AG04450 (cell line): ENCODE measurements at regions not wholly inside any gene's neighbourhood (a gene's known extent, or its start where the extent isn't known, plus 50 kb on each side); places are given as distances from the start of the nearest gene placed in this dataset.

Experiments used
- CTCF ChIA-PET: fragments of 300-600, 350-600 bp; formaldehyde crosslinking; extraction: SDS; loops from one replicate; lab custom pipeline; 2022; ENCODE audit warnings: antibody characterized with exemption, inconsistent platforms; lab: Charles Lee
- POLR2A ChIA-PET: fragments of 350-600 bp; formaldehyde crosslinking; extraction: SDS; loops from one replicate; lab custom pipeline; 2021; ENCODE audit warnings: antibody characterized with exemption, inconsistent platforms; lab: Yijun Ruan, JAX
- DNase-seq: peaks from one replicate; pipeline ENCODE4 v3.0.0-alpha.2; 2011; ENCODE audit warnings: low read depth, low spot score
- H3K27ac ChIP-seq: one replicate; pipeline ENCODE4 v1.5.1; 2012; ENCODE audit warnings: low read depth, low read length, control low read depth
- H3K27me3 ChIP-seq: one replicate; pipeline ENCODE4 v1.6.0; 2012; ENCODE audit warnings: low read length; ENCODE audit not compliant: control insufficient read depth, insufficient read depth
- H3K4me3 ChIP-seq: 2 replicates; pipeline ENCODE4 v1.5.1; 2011; ENCODE audit warnings: mild to moderate bottlenecking, low read depth, low read length, control low read depth
- H3K9me3 ChIP-seq: 2 replicates; pipeline ENCODE4 v1.5.1; 2012; ENCODE audit warnings: low read length; ENCODE audit not compliant: control insufficient read depth, insufficient read depth
- CTCF ChIP-seq: IDR thresholded peaks from 2 replicates; pipeline ENCODE4 v1.5.1; 2011; ENCODE audit warnings: low read depth, low read length, control low read depth, inconsistent platforms

- DNase-seq, result no peak
- TF ChIP-seq CTCF, result no peak
- Histone ChIP-seq H3K27me3 (no peaks in the 10 kb centered on the region), H3K4me3 (no peak overlapping the region), H3K27ac (no peak overlapping the region), H3K9me3 (no peaks in the 10 kb centered on the region)
- ChIA-PET CTCF (no interaction called here), POLR2A (no interaction called here)
Measured at GRCh38 chr9:107976767-107977166, 487.2 kb upstream of the KLF4 start.

GRCh38 chr9:107975426-107976010 lies 485.9 kb upstream of the KLF4 start:
- DNase-seq, result no peak
- CTCF ChIA-PET, result no interaction called here
- H3K9me3 ChIP-seq, result no peaks in the 10 kb centered on the region

GRCh38 chr9:107973451-107973850 lies 483.9 kb upstream of the KLF4 start:
- ChIA-PET POLR2A (no interaction called here), CTCF (no interaction called here)

More at GRCh38 chr9:107975426-107976010, 485.9 kb upstream of the KLF4 start:
- Histone ChIP-seq H3K27ac (no peak overlapping the region), H3K27me3 (no peaks in the 10 kb centered on the region), H3K4me3 (no peak overlapping the region)
- no peak for TF ChIP-seq CTCF
- POLR2A ChIA-PET, result no interaction called here

GRCh38 chr9:107972346-107972745 lies 482.8 kb upstream of the KLF4 start:
- no peak for TF ChIP-seq CTCF
- CTCF ChIA-PET, result no interaction called here
- POLR2A ChIA-PET, result no interaction called here
- Histone ChIP-seq H3K9me3 (no peaks in the 10 kb centered on the region), H3K27ac (no peak overlapping the region), H3K27me3 (no peaks in the 10 kb centered on the region), H3K4me3 (no peak overlapping the region)
- DNase-seq, result no peak

More at GRCh38 chr9:107973451-107973850, 483.9 kb upstream of the KLF4 start:
- no peak overlapping the region for H3K4me3 ChIP-seq
- TF ChIP-seq CTCF, result no peak
- H3K27ac ChIP-seq, result no peak overlapping the region
- no peaks in the 10 kb centered on the region for H3K27me3 ChIP-seq
- H3K9me3 ChIP-seq, result no peaks in the 10 kb centered on the region
- DNase-seq, result no peak

- no peaks in the 10 kb centered on the region for H3K27me3 ChIP-seq
- DNase-seq, result no peak
- no peak overlapping the region for H3K4me3 ChIP-seq
- H3K27ac ChIP-seq, result no peak overlapping the region
- no peaks in the 10 kb centered on the region for H3K9me3 ChIP-seq
- POLR2A ChIA-PET, result no interaction called here
- no peak for TF ChIP-seq CTCF
- CTCF ChIA-PET, result no interaction called here
Measured at GRCh38 chr9:107971241-107971640, 481.7 kb upstream of the KLF4 start.
